Skeletal muscle tissue (tissue), 3 donors: ENCODE measurements at regions not wholly inside any gene's neighbourhood (a gene's known extent, or its start where the extent isn't known, plus 50 kb on each side); places are given as distances from the start of the nearest gene placed in this dataset.

Experiments
- H3K27ac ChIP-seq: one replicate; pipeline ENCODE4 v1.7.0; 2013; ENCODE audit warnings: mild to moderate bottlenecking, low read depth, low read length, inconsistent platforms
- H3K27me3 ChIP-seq, 3 donors: one replicate each; pipeline ENCODE4 v1.7.0; 2013; ENCODE audit warnings: low read length in 3 of 3; ENCODE audit not compliant: control insufficient read depth in 3 of 3, insufficient read depth in 3 of 3
- H3K36me3 ChIP-seq, 3 donors: one replicate each; pipeline ENCODE4 v1.7.0; 2013; ENCODE audit warnings: low read length in 3 of 3; ENCODE audit not compliant: control insufficient read depth in 3 of 3, insufficient read depth in 3 of 3
- H3K4me1 ChIP-seq, 3 donors: one replicate each; pipeline ENCODE4 v1.7.0; 2013; ENCODE audit warnings: low read length in 3 of 3, mild to moderate bottlenecking in 3 of 3; ENCODE audit not compliant: control insufficient read depth in 3 of 3, insufficient read depth in 3 of 3
- H3K4me3 ChIP-seq, 3 donors: one replicate each; pipeline ENCODE4 v1.7.0; 2013; ENCODE audit warnings: low read length in 3 of 3
- H3K9ac ChIP-seq, 3 donors: one replicate each; pipeline ENCODE4 v1.7.0; 2013; ENCODE audit warnings: low read length in 3 of 3, mild to moderate bottlenecking in 3 of 3, moderate library complexity in 2 of 3, low read depth in 1 of 3
- H3K9me3 ChIP-seq, 3 donors: one replicate each; pipeline ENCODE4 v1.7.0; 2013; ENCODE audit warnings: low read length in 3 of 3; ENCODE audit not compliant: control insufficient read depth in 3 of 3
- donor health status: Osteomylitis.

- Histone ChIP-seq H3K4me3 (no peak overlapping the region), H3K9me3 (no peaks in the 10 kb centered on the region), H3K27me3 (peaks cover 22 to 24% (median 24%) of the 10 kb centered on the region in 3 donors), H3K27ac (peak overlapping the region; percentile 5), H3K4me1 (peaks cover 0 to 6% (median 0%) of the 10 kb centered on the region in 3 donors), H3K36me3 (no peaks in the 10 kb centered on the region), H3K9ac (no peak overlapping the region)
These were observed 80.0 kb downstream of the CAMK2N1 start for GRCh38 chr1:20405893-20406604.

GRCh38 chr1:20405051-20405754 is 80.8 kb downstream of the CAMK2N1 start:
- H3K27ac ChIP-seq: no peak overlapping the region
- H3K9ac ChIP-seq: no peak overlapping the region
- H3K27me3 ChIP-seq: peaks cover 22 to 32% (median 26%) of the 10 kb centered on the region in 3 donors
- no peak overlapping the region for H3K4me3 ChIP-seq
- H3K36me3 ChIP-seq: no peaks in the 10 kb centered on the region
- peaks cover 0 to 6% (median 0%) of the 10 kb centered on the region in 3 donors for H3K4me1 ChIP-seq
- H3K9me3 ChIP-seq: no peaks in the 10 kb centered on the region
